ENCODE measurements at regions not wholly inside any gene's neighbourhood (a gene's known extent, or its start where the extent isn't known, plus 50 kb on each side); places are given as distances from the start of the nearest gene placed in this dataset.

- H3K27ac ChIP-seq (ENCODE audit: low read depth, low read length), result no peak overlapping the region
- no peaks in the 10 kb centered on the region for H3K4me1 ChIP-seq (ENCODE audit: control insufficient read depth, insufficient read depth, low read length, unreplicated experiment)
- no peak overlapping the region for H2AFZ ChIP-seq (ENCODE audit: low read length, unreplicated experiment)
- no peak overlapping the region for H3K4me3 ChIP-seq (ENCODE audit: low read depth, low read length)
- no peaks in the 10 kb centered on the region for H3K79me2 ChIP-seq (ENCODE audit: control insufficient read depth, insufficient read depth, low read length, unreplicated experiment)
- no peaks in the 10 kb centered on the region for H3K27me3 ChIP-seq (ENCODE audit: insufficient read depth, low read length)
- H3K36me3 ChIP-seq (ENCODE audit: insufficient read depth, low read length), result no peaks in the 10 kb centered on the region; the same call in 1 of the 2 replicates
Measured at GRCh38 chr12:24455811-24456210, 493.1 kb downstream of the BCAT1 start.

DNA sequence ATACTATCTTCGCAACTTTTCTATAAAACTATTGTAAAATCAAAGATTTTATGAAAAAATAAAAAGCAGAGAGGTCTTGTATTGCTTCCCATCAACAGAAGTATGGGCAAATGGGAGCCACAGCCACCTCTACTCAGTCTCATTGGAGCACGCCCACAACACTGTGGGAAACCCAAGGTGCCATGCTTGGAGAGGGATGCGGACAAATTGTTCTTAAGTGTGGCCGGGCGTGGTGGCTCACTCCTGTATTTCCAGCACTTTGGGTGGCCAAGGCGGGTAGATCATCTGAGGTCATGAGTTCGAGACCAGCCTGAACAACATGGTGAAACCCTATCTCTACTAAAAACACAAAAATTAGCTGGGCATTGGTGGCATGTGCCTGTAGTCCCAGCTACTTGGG lies 498.2 kb upstream of the SOX5 start:
- Histone ChIP-seq H3K36me3 (ENCODE audit: insufficient read depth, low read length) (no peaks in the 10 kb centered on the region; the same call in 1 of the 2 replicates), H3K4me3 (ENCODE audit: low read depth, low read length) (no peak overlapping the region), H3K27ac (ENCODE audit: low read depth, low read length) (no peak overlapping the region), H3K79me2 (ENCODE audit: control insufficient read depth, insufficient read depth, low read length, unreplicated experiment) (no peaks in the 10 kb centered on the region), H3K4me1 (ENCODE audit: control insufficient read depth, insufficient read depth, low read length, unreplicated experiment) (no peaks in the 10 kb centered on the region), H2AFZ (ENCODE audit: low read length, unreplicated experiment) (no peak overlapping the region), H3K27me3 (ENCODE audit: insufficient read depth, low read length) (no peaks in the 10 kb centered on the region)

DNA sequence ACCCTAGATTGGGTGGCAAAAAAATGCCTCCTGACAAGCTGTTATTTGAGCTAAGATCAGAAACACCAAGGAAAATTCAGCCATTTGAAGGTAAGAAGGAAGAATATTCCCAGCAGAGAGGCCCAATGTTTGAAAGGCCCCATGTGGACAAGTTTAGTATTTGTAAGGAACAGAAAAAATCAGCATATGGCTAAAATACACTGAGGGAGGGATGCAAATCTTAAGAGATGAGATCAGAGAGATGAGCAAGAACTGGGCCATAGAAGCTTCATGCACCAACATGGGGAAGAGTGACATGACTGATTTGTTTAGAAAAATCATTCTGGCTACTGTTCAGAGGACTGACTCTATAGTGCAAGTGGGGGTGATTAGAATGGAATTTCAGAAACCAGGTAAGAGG lies 496.8 kb upstream of the SOX5 start:
- Histone ChIP-seq H3K27me3 (ENCODE audit: insufficient read depth, low read length) (no peaks in the 10 kb centered on the region), H2AFZ (ENCODE audit: low read length, unreplicated experiment) (no peak overlapping the region), H3K79me2 (ENCODE audit: control insufficient read depth, insufficient read depth, low read length, unreplicated experiment) (no peaks in the 10 kb centered on the region), H3K4me1 (ENCODE audit: control insufficient read depth, insufficient read depth, low read length, unreplicated experiment) (no peaks in the 10 kb centered on the region), H3K4me3 (ENCODE audit: low read depth, low read length) (no peak overlapping the region), H3K36me3 (ENCODE audit: insufficient read depth, low read length) (no peaks in the 10 kb centered on the region), H3K27ac (ENCODE audit: low read depth, low read length) (no peak overlapping the region)

DNA sequence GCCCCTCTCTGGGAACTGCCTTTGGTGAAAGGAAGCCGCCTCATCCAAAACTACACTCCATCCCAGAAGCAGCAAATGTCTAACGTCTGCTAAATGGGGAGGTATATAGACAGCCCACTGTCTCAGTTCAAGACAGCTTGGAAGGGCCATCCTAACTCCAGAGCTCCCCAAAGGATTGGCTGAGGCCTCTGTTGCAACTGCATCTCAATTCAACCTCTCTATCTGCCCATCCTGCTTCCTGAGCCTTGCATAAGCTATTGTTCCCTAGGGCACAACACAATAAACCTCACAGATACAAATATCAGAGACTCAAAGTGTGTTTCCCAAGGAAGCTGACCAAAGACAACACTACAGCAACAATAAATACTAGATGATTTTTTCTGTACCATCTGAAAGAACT lies 495.2 kb upstream of the SOX5 start:
- Histone ChIP-seq H2AFZ (ENCODE audit: low read length, unreplicated experiment) (no peak overlapping the region), H3K4me3 (ENCODE audit: low read depth, low read length) (no peak overlapping the region), H3K27me3 (ENCODE audit: insufficient read depth, low read length) (no peaks in the 10 kb centered on the region), H3K79me2 (ENCODE audit: control insufficient read depth, insufficient read depth, low read length, unreplicated experiment) (no peaks in the 10 kb centered on the region), H3K27ac (ENCODE audit: low read depth, low read length) (no peak overlapping the region), H3K36me3 (ENCODE audit: insufficient read depth, low read length) (no peaks in the 10 kb centered on the region), H3K4me1 (ENCODE audit: control insufficient read depth, insufficient read depth, low read length, unreplicated experiment) (no peaks in the 10 kb centered on the region)

- Histone ChIP-seq H3K79me2 (ENCODE audit: control insufficient read depth, insufficient read depth, low read length, unreplicated experiment) (no peaks in the 10 kb centered on the region), H3K27me3 (ENCODE audit: insufficient read depth, low read length) (no peaks in the 10 kb centered on the region), H3K27ac (ENCODE audit: low read depth, low read length) (no peak overlapping the region), H3K4me3 (ENCODE audit: low read depth, low read length) (no peak overlapping the region), H3K36me3 (ENCODE audit: insufficient read depth, low read length) (no peaks in the 10 kb centered on the region), H3K4me1 (ENCODE audit: control insufficient read depth, insufficient read depth, low read length, unreplicated experiment) (no peaks in the 10 kb centered on the region), H2AFZ (ENCODE audit: low read length, unreplicated experiment) (no peak overlapping the region)
Measured at GRCh38 chr12:24441458-24441857, 492.0 kb upstream of the SOX5 start.

GRCh38 chr12:24436667-24437066 lies 487.2 kb upstream of the SOX5 start:
- no peak overlapping the region for H3K4me3 ChIP-seq (ENCODE audit: low read depth, low read length)
- no peaks in the 10 kb centered on the region for H3K4me1 ChIP-seq (ENCODE audit: control insufficient read depth, insufficient read depth, low read length, unreplicated experiment)
- no peaks in the 10 kb centered on the region for H3K36me3 ChIP-seq (ENCODE audit: insufficient read depth, low read length)
- no peaks in the 10 kb centered on the region for H3K27me3 ChIP-seq (ENCODE audit: insufficient read depth, low read length)
- no peak overlapping the region for H2AFZ ChIP-seq (ENCODE audit: low read length, unreplicated experiment)
- H3K79me2 ChIP-seq (ENCODE audit: control insufficient read depth, insufficient read depth, low read length, unreplicated experiment), result no peaks in the 10 kb centered on the region
- H3K27ac ChIP-seq (ENCODE audit: low read depth, low read length), result no peak overlapping the region

- no peak overlapping the region for H3K4me3 ChIP-seq (ENCODE audit: low read depth, low read length)
- no peaks in the 10 kb centered on the region for H3K79me2 ChIP-seq (ENCODE audit: control insufficient read depth, insufficient read depth, low read length, unreplicated experiment)
- H2AFZ ChIP-seq (ENCODE audit: low read length, unreplicated experiment), result no peak overlapping the region
- no peaks in the 10 kb centered on the region for H3K27me3 ChIP-seq (ENCODE audit: insufficient read depth, low read length)
- no peak overlapping the region for H3K27ac ChIP-seq (ENCODE audit: low read depth, low read length)
- H3K36me3 ChIP-seq (ENCODE audit: insufficient read depth, low read length), result no peaks in the 10 kb centered on the region
- no peaks in the 10 kb centered on the region for H3K4me1 ChIP-seq (ENCODE audit: control insufficient read depth, insufficient read depth, low read length, unreplicated experiment)
Measured at GRCh38 chr12:24431872-24432271, 482.4 kb upstream of the SOX5 start.

- H3K4me1 ChIP-seq (ENCODE audit: control insufficient read depth, insufficient read depth, low read length, unreplicated experiment), result no peaks in the 10 kb centered on the region
- H3K4me3 ChIP-seq (ENCODE audit: low read depth, low read length), result no peak overlapping the region
Measured at GRCh38 chr12:24427776-24428175, 478.3 kb upstream of the SOX5 start.

DNA sequence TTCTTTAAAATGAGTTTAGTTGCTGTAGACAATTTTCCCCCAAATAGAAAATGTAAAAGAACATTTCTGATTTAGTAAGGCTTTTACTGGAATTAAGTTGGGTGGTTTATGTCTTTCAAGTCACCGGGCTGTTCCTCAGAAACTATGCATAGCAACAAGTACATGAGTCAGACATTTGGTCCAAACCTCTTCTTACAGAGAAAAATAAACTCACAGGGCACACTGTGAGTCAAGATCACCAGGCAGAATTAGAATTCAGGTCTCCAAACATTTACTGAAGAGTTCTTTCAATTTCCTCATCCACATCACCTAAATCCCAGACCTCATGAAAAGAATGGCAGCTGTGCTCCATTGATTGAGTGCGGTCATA lies 476.1 kb upstream of the SOX5 start:
- Histone ChIP-seq H2AFZ (ENCODE audit: low read length, unreplicated experiment) (no peak overlapping the region), H3K27me3 (ENCODE audit: insufficient read depth, low read length) (no peaks in the 10 kb centered on the region), H3K4me3 (ENCODE audit: low read depth, low read length) (no peak overlapping the region), H3K79me2 (ENCODE audit: control insufficient read depth, insufficient read depth, low read length, unreplicated experiment) (no peaks in the 10 kb centered on the region), H3K36me3 (ENCODE audit: insufficient read depth, low read length) (no peaks in the 10 kb centered on the region), H3K4me1 (ENCODE audit: control insufficient read depth, insufficient read depth, low read length, unreplicated experiment) (no peaks in the 10 kb centered on the region), H3K27ac (ENCODE audit: low read depth, low read length) (no peak overlapping the region)

More at GRCh38 chr12:24427776-24428175, 478.3 kb upstream of the SOX5 start:
- Histone ChIP-seq H3K36me3 (ENCODE audit: insufficient read depth, low read length) (no peaks in the 10 kb centered on the region), H2AFZ (ENCODE audit: low read length, unreplicated experiment) (no peak overlapping the region), H3K27me3 (ENCODE audit: insufficient read depth, low read length) (no peaks in the 10 kb centered on the region), H3K79me2 (ENCODE audit: control insufficient read depth, insufficient read depth, low read length, unreplicated experiment) (no peaks in the 10 kb centered on the region), H3K27ac (ENCODE audit: low read depth, low read length) (no peak overlapping the region)

- H2AFZ ChIP-seq (ENCODE audit: low read length, unreplicated experiment), result no peak overlapping the region
- no peaks in the 10 kb centered on the region for H3K4me1 ChIP-seq (ENCODE audit: control insufficient read depth, insufficient read depth, low read length, unreplicated experiment)
- no peaks in the 10 kb centered on the region for H3K36me3 ChIP-seq (ENCODE audit: insufficient read depth, low read length)
- H3K27me3 ChIP-seq (ENCODE audit: insufficient read depth, low read length), result no peaks in the 10 kb centered on the region
- no peaks in the 10 kb centered on the region for H3K79me2 ChIP-seq (ENCODE audit: control insufficient read depth, insufficient read depth, low read length, unreplicated experiment)
- no peak overlapping the region for H3K27ac ChIP-seq (ENCODE audit: low read depth, low read length)
- H3K4me3 ChIP-seq (ENCODE audit: low read depth, low read length), result no peak overlapping the region
Measured at GRCh38 chr12:24424889-24425600, 475.6 kb upstream of the SOX5 start.

DNA sequence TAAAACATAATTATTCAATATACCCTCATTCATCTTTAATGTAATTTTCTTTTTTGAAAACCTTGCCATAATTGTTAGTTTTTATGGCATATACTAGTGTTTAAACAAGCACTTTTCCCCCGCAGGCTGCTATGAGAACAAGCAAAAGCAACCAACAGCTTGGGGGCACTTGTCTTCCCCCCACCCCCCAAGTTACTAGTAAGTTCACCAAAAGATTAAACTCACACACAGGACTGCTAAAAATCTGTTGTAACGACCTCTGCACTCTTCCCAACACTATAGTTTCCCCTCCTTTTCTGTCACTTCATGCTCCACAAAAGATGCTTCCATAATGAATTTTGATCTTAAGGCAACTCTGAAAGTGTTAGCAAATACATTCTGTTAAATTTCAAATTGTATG lies 474.9 kb upstream of the SOX5 start:
- Histone ChIP-seq H2AFZ (ENCODE audit: low read length, unreplicated experiment) (no peak overlapping the region), H3K4me3 (ENCODE audit: low read depth, low read length) (no peak overlapping the region), H3K79me2 (ENCODE audit: control insufficient read depth, insufficient read depth, low read length, unreplicated experiment) (no peaks in the 10 kb centered on the region), H3K36me3 (ENCODE audit: insufficient read depth, low read length) (no peaks in the 10 kb centered on the region), H3K27ac (ENCODE audit: low read depth, low read length) (no peak overlapping the region), H3K4me1 (ENCODE audit: control insufficient read depth, insufficient read depth, low read length, unreplicated experiment) (no peaks in the 10 kb centered on the region), H3K27me3 (ENCODE audit: insufficient read depth, low read length) (no peaks in the 10 kb centered on the region)
